Panc1 (cell line): ENCODE measurements at regions not wholly inside any gene's neighbourhood (a gene's known extent, or its start where the extent isn't known, plus 50 kb on each side); places are given as distances from the start of the nearest gene placed in this dataset.

Experiments used
- ATAC-seq: fragments of 200-7000 bp; cut with Tn5 transposase; 2 replicates; pipeline ENCODE4 v1.9.1; 2020; ENCODE audit warnings: mild to moderate bottlenecking, moderate library complexity
- BruUV-seq: library from RNA; stranded (reverse); fragments of 400-500 nt; replicated peaks from 2 replicates; lab custom pipeline; 2021; lab: Mats Ljungman, UMichigan
- CTCF ChIA-PET: fragments of 300-600 bp; sonication (Branson Sonifier 250); formaldehyde crosslinking; loops from one replicate; lab custom pipeline; 2022; ENCODE audit warnings: antibody characterized with exemption; lab: Charles Lee
- POLR2A ChIA-PET: fragments of 300-600 bp; sonication (Branson Sonifier 250); formaldehyde crosslinking; loops from one replicate; lab custom pipeline; 2022; ENCODE audit warnings: antibody characterized with exemption; lab: Charles Lee
- DNase-seq: peaks from one replicate; pipeline ENCODE4 v3.0.0-alpha.2; 2010; ENCODE audit warnings: low read depth, low spot score
- H3K27ac ChIP-seq: 2 replicates; pipeline ENCODE4 v1.5.1; 2011; ENCODE audit warnings: mild to moderate bottlenecking, low read length, inconsistent platforms
- H3K27me3 ChIP-seq: fragments of 200-500 bp; sonication (Bioruptor generic); 2 replicates; pipeline ENCODE4 v1.6.0; 2014; ENCODE audit warnings: low read length, inconsistent platforms; ENCODE audit not compliant: control insufficient read depth, insufficient read depth
- H3K36me3 ChIP-seq: fragments of 200-500 bp; sonication (Bioruptor generic); 2 replicates; pipeline ENCODE4 v1.5.1; 2014; ENCODE audit warnings: inconsistent platforms, mild to moderate bottlenecking, low read length, moderate library complexity; ENCODE audit not compliant: control insufficient read depth, insufficient read depth
- H3K4me1 ChIP-seq: 2 replicates; pipeline ENCODE4 v1.5.1; 2011; ENCODE audit warnings: inconsistent platforms, mild to moderate bottlenecking, low read length, moderate library complexity; ENCODE audit not compliant: control insufficient read depth, insufficient read depth
- H3K4me3 ChIP-seq, 2 experiments: 2 replicates each; pipeline ENCODE4 v1.5.1; 2011 to 2012; ENCODE audit warnings: low read depth in 2 of 2, low read length in 2 of 2, mild to moderate bottlenecking in 2 of 2, inconsistent platforms in 1 of 2, moderate library complexity in 1 of 2
- H3K9me3 ChIP-seq: fragments of 200-500 bp; sonication (Bioruptor generic); 2 replicates; pipeline ENCODE4 v1.5.1; 2014; ENCODE audit warnings: low read depth, mild to moderate bottlenecking, inconsistent platforms, low read length, moderate library complexity; ENCODE audit not compliant: control insufficient read depth, insufficient read depth
- CTCF ChIP-seq: fragments of 450-650 bp; IDR thresholded peaks from 2 replicates; pipeline ENCODE4 v1.5.1; 2017; ENCODE audit warnings: mild to moderate bottlenecking
- POLR2AphosphoS5 ChIP-seq: IDR thresholded peaks from 2 replicates; pipeline ENCODE4 v1.6.1; 2012; ENCODE audit warnings: mild to moderate bottlenecking, low read depth, low read length, moderate library complexity
- REST ChIP-seq, 2 experiments: IDR thresholded peaks; 2 replicates each; pipeline ENCODE4 v1.6.1; 2011 to 2012; ENCODE audit warnings: low read depth in 2 of 2, control low read depth in 1 of 2, low read length in 1 of 2, mild to moderate bottlenecking in 1 of 2, moderate library complexity in 1 of 2; ENCODE audit not compliant: insufficient read depth in 1 of 2
- SIN3A ChIP-seq: IDR thresholded peaks from 2 replicates; pipeline ENCODE4 v1.6.1; 2012; ENCODE audit warnings: low read depth, mild to moderate bottlenecking, low read length, moderate library complexity, borderline replicate concordance; ENCODE audit not compliant: insufficient read depth
- TCF7L2 ChIP-seq: IDR thresholded peaks from 2 replicates; pipeline ENCODE4 v1.6.1; 2011; ENCODE audit warnings: mild to moderate bottlenecking, low read depth, low read length, inconsistent platforms
- in situ Hi-C: cut with HindIII; loops from 2 replicates; pipeline ENCODE4 v1.10.0; 2016; ENCODE audit warnings: low sequenced_read_pairs, low pct_unique_long_range_greater_than_20kb
- intact Hi-C: fragments of 100-400 bp; cut with micrococcal nuclease; formaldehyde crosslinking; loops from one replicate; pipeline ENCODE4 v1.10.0; 2022; ENCODE audit not compliant: unreplicated experiment

- TF ChIP-seq SIN3A, result no peak
- TF ChIP-seq REST (IDR thresholded peaks at IDR 0.05; ENCODE audit: insufficient read depth in 1 of 2, low read depth in 2 of 2, low read length in 1 of 2), result no peak
- no peak for TF ChIP-seq CTCF
- no peak for TF ChIP-seq TCF7L2
- TF ChIP-seq POLR2AphosphoS5, result no peak
- Histone ChIP-seq H3K27ac (no peak overlapping the region), H3K9me3 (no peaks in the 10 kb centered on the region), H3K4me1 (no peaks in the 10 kb centered on the region), H3K36me3 (no peaks in the 10 kb centered on the region), H3K27me3 (no peaks in the 10 kb centered on the region), H3K4me3 (no peak overlapping the region)
- in situ Hi-C loops (no loop called here), intact Hi-C loops (no loop called here)
- no TSS peak for BruUV-seq
- POLR2A ChIA-PET, result no interaction called here
- ATAC-seq (no peak), DNase-seq (no peak)
- CTCF ChIA-PET, result no interaction called here
These were observed 88.1 kb upstream of the ZNF81 start for GRCh38 chrX:47748576-47748975.

DNA sequence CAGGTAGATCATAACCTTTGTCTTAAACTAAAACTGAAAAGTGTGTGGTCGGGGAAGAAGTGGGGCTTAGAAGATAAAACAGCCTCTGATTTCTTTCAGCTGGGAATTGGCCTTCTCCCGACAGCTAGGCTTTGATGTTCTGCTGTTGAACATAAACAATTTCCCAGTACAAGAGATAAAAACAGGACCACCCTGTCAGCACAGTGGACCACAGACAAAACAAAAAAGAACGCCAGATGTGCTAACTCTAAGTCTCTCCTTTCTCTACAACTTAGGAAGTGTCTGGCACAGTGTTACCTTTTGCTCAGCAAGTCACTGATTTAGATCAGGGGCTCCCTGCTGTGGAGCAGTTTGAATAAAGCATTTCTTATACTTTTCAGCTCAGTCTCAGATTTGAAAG is 87.5 kb upstream of the UXT start:
- POLR2A ChIA-PET, result no interaction called here
- CTCF ChIA-PET, result interaction anchor here (0.6 to 1.4 kb wide), 2 partner anchors 85 to 223 kb away, joined by 3 to 4 read pairs; no protein-coding TSS in a partner anchor
- DNase-seq (no peak), ATAC-seq (no peak)
- intact Hi-C loops (no loop called here), in situ Hi-C loops (no loop called here)
- H3K4me3 ChIP-seq, result no peak overlapping the region
- no TSS peak for BruUV-seq
- H3K27me3 ChIP-seq, result no peaks in the 10 kb centered on the region
- H3K9me3 ChIP-seq, result no peaks in the 10 kb centered on the region
- TF ChIP-seq TCF7L2 (no peak), CTCF (no peak), POLR2AphosphoS5 (no peak), SIN3A (no peak), REST (IDR thresholded peaks at IDR 0.05; ENCODE audit: insufficient read depth in 1 of 2, low read depth in 2 of 2, low read length in 1 of 2) (no peak)
- no peaks in the 10 kb centered on the region for H3K36me3 ChIP-seq
- H3K27ac ChIP-seq, result no peak overlapping the region
- H3K4me1 ChIP-seq, result no peaks in the 10 kb centered on the region
